ENCODE measurements at regions not wholly inside any gene's neighbourhood (a gene's known extent, or its start where the extent isn't known, plus 50 kb on each side); places are given as distances from the start of the nearest gene placed in this dataset.

GRCh38 chr3:74149466-74149865 lies 465.0 kb downstream of the CNTN3 start:
- Histone ChIP-seq H3K4me1 (ENCODE audit: insufficient read depth) (no peaks in the 10 kb centered on the region), H3F3A (ENCODE audit: insufficient read depth) (no peaks in the 10 kb centered on the region), H3K27ac (no peak overlapping the region), H3K36me3 (ENCODE audit: low read depth) (no peaks in the 10 kb centered on the region), H3K4me3 (no peak overlapping the region), H3K79me2 (ENCODE audit: insufficient read depth) (no peaks in the 10 kb centered on the region), H3K4me2 (ENCODE audit: unreplicated experiment) (no peak overlapping the region), H3K9me2 (ENCODE audit: insufficient read depth) (no peaks in the 10 kb centered on the region), H4K20me1 (ENCODE audit: insufficient read depth) (no peaks in the 10 kb centered on the region), H3K9ac (no peak overlapping the region), H3K27me3 (replicated peaks; ENCODE audit: insufficient read depth) (no peaks in the 10 kb centered on the region), H3K9me3 (ENCODE audit: low read depth) (no peaks in the 10 kb centered on the region), H2AFZ (no peak overlapping the region)
- in situ Hi-C loops (cut with MboI) = no loop called here
- TF ChIP-seq EZH2 (IDR thresholded peaks at IDR 0.05; ENCODE audit: insufficient read depth, poor library complexity, severe bottlenecking) = no peak
- no peak for TF ChIP-seq EZH2phosphoT487 (IDR thresholded peaks at IDR 0.05; ENCODE audit: insufficient read depth, low read depth)
- DNase-seq = no peak

DNA sequence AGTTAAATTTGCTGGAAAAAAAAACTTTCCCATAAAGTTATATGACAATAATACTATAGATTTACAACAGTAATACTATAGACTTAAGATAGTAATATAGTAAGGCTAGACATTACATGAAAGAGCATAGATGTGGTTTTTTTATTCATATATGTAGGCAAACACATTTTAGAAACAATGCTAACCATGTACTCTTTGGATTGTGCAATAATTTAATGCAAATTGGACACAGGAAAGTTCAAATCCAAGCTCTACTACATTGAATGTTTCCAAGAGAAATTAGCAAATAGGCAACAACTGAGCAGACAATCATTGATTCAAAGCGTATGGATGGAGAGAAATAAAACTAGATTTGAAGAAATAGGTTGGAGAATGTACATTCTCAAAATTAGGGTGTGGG lies 469.2 kb downstream of the CNTN3 start:
- 21 to 30% methylated on average over 1 of the region's 1 CpG for WGBS, 2 experiments (ENCODE audit: low coverage in 1 of 2, low lambda C conversion rate in 2 of 2, missing lambda C conversion rate in 2 of 2)

GRCh38 chr3:74139648-74140047 lies 474.8 kb downstream of the CNTN3 start:
- Histone ChIP-seq H3K79me2 (ENCODE audit: insufficient read depth) (no peaks in the 10 kb centered on the region), H3F3A (ENCODE audit: insufficient read depth) (no peaks in the 10 kb centered on the region), H3K9me3 (ENCODE audit: low read depth) (no peaks in the 10 kb centered on the region), H3K9me2 (ENCODE audit: insufficient read depth) (no peaks in the 10 kb centered on the region), H3K36me3 (ENCODE audit: low read depth) (no peaks in the 10 kb centered on the region), H3K4me1 (ENCODE audit: insufficient read depth) (no peaks in the 10 kb centered on the region), H3K27me3 (replicated peaks; ENCODE audit: insufficient read depth) (peaks cover 6% of the 10 kb centered on the region; the same call in 1 of the 2 replicates), H3K9ac (no peak overlapping the region), H3K4me3 (no peak overlapping the region), H4K20me1 (ENCODE audit: insufficient read depth) (no peaks in the 10 kb centered on the region), H3K4me2 (ENCODE audit: unreplicated experiment) (no peak overlapping the region), H3K27ac (no peak overlapping the region), H2AFZ (no peak overlapping the region)
- DNase-seq = peak; percentile 22
- in situ Hi-C loops (cut with MboI) = no loop called here
- 36 to 39% methylated on average over 3 of the region's 3 CpGs for WGBS, 2 experiments (ENCODE audit: low coverage in 1 of 2, low lambda C conversion rate in 2 of 2, missing lambda C conversion rate in 2 of 2)
- TF ChIP-seq EZH2 (IDR thresholded peaks at IDR 0.05; ENCODE audit: insufficient read depth, poor library complexity, severe bottlenecking) = no peak
- TF ChIP-seq EZH2phosphoT487 (IDR thresholded peaks at IDR 0.05; ENCODE audit: insufficient read depth, low read depth) = no peak

More for the DNA sequence above, 469.2 kb downstream of the CNTN3 start:
- H3K27me3 ChIP-seq (replicated peaks; ENCODE audit: insufficient read depth) = no peaks in the 10 kb centered on the region
- H4K20me1 ChIP-seq (ENCODE audit: insufficient read depth) = no peaks in the 10 kb centered on the region
- H3K4me3 ChIP-seq = no peak overlapping the region
- no peaks in the 10 kb centered on the region for H3K36me3 ChIP-seq (ENCODE audit: low read depth)
- no peaks in the 10 kb centered on the region for H3K79me2 ChIP-seq (ENCODE audit: insufficient read depth)
- H3K4me1 ChIP-seq (ENCODE audit: insufficient read depth) = no peaks in the 10 kb centered on the region
- H3K9ac ChIP-seq = no peak overlapping the region
- H2AFZ ChIP-seq = no peak overlapping the region
- no peak for DNase-seq
- H3K9me2 ChIP-seq (ENCODE audit: insufficient read depth) = no peaks in the 10 kb centered on the region
- TF ChIP-seq EZH2phosphoT487 (IDR thresholded peaks at IDR 0.05; ENCODE audit: insufficient read depth, low read depth) (no peak), EZH2 (IDR thresholded peaks at IDR 0.05; ENCODE audit: insufficient read depth, poor library complexity, severe bottlenecking) (no peak)
- no peak overlapping the region for H3K4me2 ChIP-seq (ENCODE audit: unreplicated experiment)
- no peak overlapping the region for H3K27ac ChIP-seq
- in situ Hi-C loops (cut with MboI) = no loop called here
- H3K9me3 ChIP-seq (ENCODE audit: low read depth) = no peaks in the 10 kb centered on the region
- no peaks in the 10 kb centered on the region for H3F3A ChIP-seq (ENCODE audit: insufficient read depth)

GRCh38 chr3:74137790-74138189 lies 476.7 kb downstream of the CNTN3 start:
- 0 out of 2 replicates have a peak, but pooled peaks cover 2% of the 10 kb centered on the region for H3K9me2 ChIP-seq (ENCODE audit: insufficient read depth)
- H3K4me2 ChIP-seq (ENCODE audit: unreplicated experiment) = no peak overlapping the region
- H4K20me1 ChIP-seq (ENCODE audit: insufficient read depth) = no peaks in the 10 kb centered on the region
- no peak for DNase-seq
- H3K9me3 ChIP-seq (ENCODE audit: low read depth) = no peaks in the 10 kb centered on the region
- H3F3A ChIP-seq (ENCODE audit: insufficient read depth) = no peaks in the 10 kb centered on the region
- no peaks in the 10 kb centered on the region for H3K79me2 ChIP-seq (ENCODE audit: insufficient read depth)
- H3K27ac ChIP-seq = no peak overlapping the region
- no peak overlapping the region for H2AFZ ChIP-seq
- TF ChIP-seq EZH2phosphoT487 (IDR thresholded peaks at IDR 0.05; ENCODE audit: insufficient read depth, low read depth) (no peak), EZH2 (IDR thresholded peaks at IDR 0.05; ENCODE audit: insufficient read depth, poor library complexity, severe bottlenecking) (no peak)
- in situ Hi-C loops (cut with MboI) = no loop called here
- no peaks in the 10 kb centered on the region for H3K4me1 ChIP-seq (ENCODE audit: insufficient read depth)
- H3K36me3 ChIP-seq (ENCODE audit: low read depth) = no peaks in the 10 kb centered on the region
- H3K27me3 ChIP-seq (replicated peaks; ENCODE audit: insufficient read depth) = peaks cover 6% of the 10 kb centered on the region; the same call in 1 of the 2 replicates
- no peak overlapping the region for H3K9ac ChIP-seq
- H3K4me3 ChIP-seq = no peak overlapping the region

DNA sequence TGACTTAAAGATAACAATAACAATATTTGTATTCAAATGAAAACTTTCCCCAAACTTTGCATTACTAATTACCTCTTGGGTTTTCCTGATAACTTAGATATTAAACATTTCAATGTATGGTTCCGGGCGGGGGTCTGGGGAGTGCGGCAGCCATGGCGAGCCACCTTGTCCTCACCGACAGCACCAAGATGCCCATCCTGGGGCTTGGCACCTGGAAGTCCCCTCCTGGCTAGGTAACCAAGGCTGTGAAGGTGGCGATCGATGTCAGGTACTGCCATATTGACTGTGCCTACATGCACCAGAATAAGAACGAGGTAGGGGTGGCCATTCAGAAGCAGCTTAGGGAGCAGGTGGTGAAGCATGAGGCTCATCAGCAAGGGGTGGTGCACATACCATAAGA lies 478.7 kb downstream of the CNTN3 start:
- no peaks in the 10 kb centered on the region for H3F3A ChIP-seq (ENCODE audit: insufficient read depth)
- peaks cover 6% of the 10 kb centered on the region; the same call in 1 of the 2 replicates for H3K27me3 ChIP-seq (replicated peaks; ENCODE audit: insufficient read depth)
- H3K9me3 ChIP-seq (ENCODE audit: low read depth) = no peaks in the 10 kb centered on the region
- TF ChIP-seq EZH2phosphoT487 (IDR thresholded peaks at IDR 0.05; ENCODE audit: insufficient read depth, low read depth) (no peak), EZH2 (IDR thresholded peaks at IDR 0.05; ENCODE audit: insufficient read depth, poor library complexity, severe bottlenecking) (no peak)
- no peaks in the 10 kb centered on the region for H3K36me3 ChIP-seq (ENCODE audit: low read depth)
- no peaks in the 10 kb centered on the region for H3K4me1 ChIP-seq (ENCODE audit: insufficient read depth)
- no peak overlapping the region for H3K4me2 ChIP-seq (ENCODE audit: unreplicated experiment)
- 66 to 74% methylated on average over 8 of the region's 8 CpGs for WGBS, 2 experiments (ENCODE audit: low coverage in 1 of 2, low lambda C conversion rate in 2 of 2, missing lambda C conversion rate in 2 of 2)
- no peaks in the 10 kb centered on the region for H4K20me1 ChIP-seq (ENCODE audit: insufficient read depth)
- H3K9me2 ChIP-seq (ENCODE audit: insufficient read depth) = 0 out of 2 replicates have a peak, but pooled peaks cover 2% of the 10 kb centered on the region
- no peak overlapping the region for H3K9ac ChIP-seq
- DNase-seq = no peak
- H2AFZ ChIP-seq = no peak overlapping the region
- H3K27ac ChIP-seq = no peak overlapping the region
- H3K79me2 ChIP-seq (ENCODE audit: insufficient read depth) = no peaks in the 10 kb centered on the region
- H3K4me3 ChIP-seq = no peak overlapping the region
- in situ Hi-C loops (cut with MboI) = no loop called here

All from GM23248 (cell line).